Astrocyte (in vitro differentiated cells and primary cell): ENCODE measurements at regions not wholly inside any gene's neighbourhood (a gene's known extent, or its start where the extent isn't known, plus 50 kb on each side); places are given as distances from the start of the nearest gene placed in this dataset.

Source experiments
- CTCF ChIP-seq: IDR thresholded peaks from 2 replicates; pipeline ENCODE4 v1.5.1; 2011; ENCODE audit warnings: low read depth, mild to moderate bottlenecking, inconsistent platforms, low read length, moderate library complexity; ENCODE audit not compliant: insufficient read depth
- EZH2 ChIP-seq: IDR thresholded peaks from 2 replicates; pipeline ENCODE4 v1.6.1; 2012; ENCODE audit warnings: mild to moderate bottlenecking, low read length, inconsistent platforms; ENCODE audit not compliant: insufficient read depth

- TF ChIP-seq CTCF (no peak), EZH2 (no peak)
Observed at GRCh38 chr4:151851354-151851753, 90.5 kb upstream of the GATB start.
